ENCODE measurements at regions not wholly inside any gene's neighbourhood (a gene's known extent, or its start where the extent isn't known, plus 50 kb on each side); places are given as distances from the start of the nearest gene placed in this dataset.

GRCh38 chr9:106691627-106692026, 171.3 kb upstream of the ZNF462 start:
- Histone ChIP-seq H3K36me3 (ENCODE audit: control insufficient read depth in 2 of 2, insufficient read depth in 2 of 2, low read length in 2 of 2) (no peaks in the 10 kb centered on the region), H3K4me1 (ENCODE audit: control insufficient read depth in 2 of 2, insufficient read depth in 2 of 2, low read length in 2 of 2) (no peaks in the 10 kb centered on the region), H3K27ac (ENCODE audit: low read depth in 2 of 2, low read length in 2 of 2) (no peak overlapping the region)

GRCh38 chr9:106693558-106693957, 169.4 kb upstream of the ZNF462 start:
- Histone ChIP-seq H3K36me3 (ENCODE audit: control insufficient read depth in 2 of 2, insufficient read depth in 2 of 2, low read length in 2 of 2) (no peaks in the 10 kb centered on the region), H3K27ac (ENCODE audit: low read depth in 2 of 2, low read length in 2 of 2) (no peak overlapping the region), H3K27me3 (ENCODE audit: control insufficient read depth in 2 of 2, insufficient read depth in 2 of 2, low read length in 2 of 2) (no peaks in the 10 kb centered on the region), H3K4me3 (ENCODE audit: low read length in 2 of 2) (no peak overlapping the region), H3K9ac (ENCODE audit: low read depth in 1 of 2, low read length in 2 of 2) (no peak overlapping the region), H3K9me3 (ENCODE audit: control insufficient read depth in 2 of 2, low read length in 2 of 2) (no peaks in the 10 kb centered on the region), H3K4me1 (ENCODE audit: control insufficient read depth in 2 of 2, insufficient read depth in 2 of 2, low read length in 2 of 2) (no peaks in the 10 kb centered on the region)

More at GRCh38 chr9:106691627-106692026, 171.3 kb upstream of the ZNF462 start:
- no peaks in the 10 kb centered on the region for H3K27me3 ChIP-seq (ENCODE audit: control insufficient read depth in 2 of 2, insufficient read depth in 2 of 2, low read length in 2 of 2)
- H3K4me3 ChIP-seq (ENCODE audit: low read length in 2 of 2), result no peak overlapping the region
- H3K9ac ChIP-seq (ENCODE audit: low read depth in 1 of 2, low read length in 2 of 2), result no peak overlapping the region
- no peaks in the 10 kb centered on the region for H3K9me3 ChIP-seq (ENCODE audit: control insufficient read depth in 2 of 2, low read length in 2 of 2)

GRCh38 chr9:106696804-106697203, 166.2 kb upstream of the ZNF462 start:
- Histone ChIP-seq H3K27me3 (ENCODE audit: control insufficient read depth in 2 of 2, insufficient read depth in 2 of 2, low read length in 2 of 2) (no peaks in the 10 kb centered on the region), H3K36me3 (ENCODE audit: control insufficient read depth in 2 of 2, insufficient read depth in 2 of 2, low read length in 2 of 2) (no peaks in the 10 kb centered on the region), H3K4me3 (ENCODE audit: low read length in 2 of 2) (no peak overlapping the region), H3K27ac (ENCODE audit: low read depth in 2 of 2, low read length in 2 of 2) (no peak overlapping the region), H3K9ac (ENCODE audit: low read depth in 1 of 2, low read length in 2 of 2) (no peak overlapping the region), H3K4me1 (ENCODE audit: control insufficient read depth in 2 of 2, insufficient read depth in 2 of 2, low read length in 2 of 2) (no peaks in the 10 kb centered on the region), H3K9me3 (ENCODE audit: control insufficient read depth in 2 of 2, low read length in 2 of 2) (no peaks in the 10 kb centered on the region)

GRCh38 chr9:106697390-106697749, 165.6 kb upstream of the ZNF462 start:
- H3K9ac ChIP-seq (ENCODE audit: low read depth in 1 of 2, low read length in 2 of 2), result no peak overlapping the region
- H3K36me3 ChIP-seq (ENCODE audit: control insufficient read depth in 2 of 2, insufficient read depth in 2 of 2, low read length in 2 of 2), result no peaks in the 10 kb centered on the region
- H3K4me1 ChIP-seq (ENCODE audit: control insufficient read depth in 2 of 2, insufficient read depth in 2 of 2, low read length in 2 of 2), result no peaks in the 10 kb centered on the region
- H3K27me3 ChIP-seq (ENCODE audit: control insufficient read depth in 2 of 2, insufficient read depth in 2 of 2, low read length in 2 of 2), result no peaks in the 10 kb centered on the region
- H3K4me3 ChIP-seq (ENCODE audit: low read length in 2 of 2), result no peak overlapping the region
- no peaks in the 10 kb centered on the region for H3K9me3 ChIP-seq (ENCODE audit: control insufficient read depth in 2 of 2, low read length in 2 of 2)
- H3K27ac ChIP-seq (ENCODE audit: low read depth in 2 of 2, low read length in 2 of 2), result no peak overlapping the region

GRCh38 chr9:106697750-106698502, 165.0 kb upstream of the ZNF462 start:
- H3K27me3 ChIP-seq (ENCODE audit: control insufficient read depth in 2 of 2, insufficient read depth in 2 of 2, low read length in 2 of 2), result no peaks in the 10 kb centered on the region
- H3K9me3 ChIP-seq (ENCODE audit: control insufficient read depth in 2 of 2, low read length in 2 of 2), result no peaks in the 10 kb centered on the region
- H3K9ac ChIP-seq (ENCODE audit: low read depth in 1 of 2, low read length in 2 of 2), result no peak overlapping the region
- H3K27ac ChIP-seq (ENCODE audit: low read depth in 2 of 2, low read length in 2 of 2), result no peak overlapping the region
- H3K36me3 ChIP-seq (ENCODE audit: control insufficient read depth in 2 of 2, insufficient read depth in 2 of 2, low read length in 2 of 2), result no peaks in the 10 kb centered on the region
- H3K4me3 ChIP-seq (ENCODE audit: low read length in 2 of 2), result peak overlapping the region in 1 of 2 donors; percentile 39
- H3K4me1 ChIP-seq (ENCODE audit: control insufficient read depth in 2 of 2, insufficient read depth in 2 of 2, low read length in 2 of 2), result no peaks in the 10 kb centered on the region

- Histone ChIP-seq H3K9ac (ENCODE audit: low read depth in 1 of 2, low read length in 2 of 2) (no peak overlapping the region), H3K4me1 (ENCODE audit: control insufficient read depth in 2 of 2, insufficient read depth in 2 of 2, low read length in 2 of 2) (no peaks in the 10 kb centered on the region), H3K4me3 (ENCODE audit: low read length in 2 of 2) (no peak overlapping the region), H3K27ac (ENCODE audit: low read depth in 2 of 2, low read length in 2 of 2) (no peak overlapping the region), H3K9me3 (ENCODE audit: control insufficient read depth in 2 of 2, low read length in 2 of 2) (no peaks in the 10 kb centered on the region), H3K36me3 (ENCODE audit: control insufficient read depth in 2 of 2, insufficient read depth in 2 of 2, low read length in 2 of 2) (no peaks in the 10 kb centered on the region), H3K27me3 (ENCODE audit: control insufficient read depth in 2 of 2, insufficient read depth in 2 of 2, low read length in 2 of 2) (no peaks in the 10 kb centered on the region)
Observed at GRCh38 chr9:106700676-106701075, 162.3 kb upstream of the ZNF462 start.

GRCh38 chr9:106701611-106702010, 161.4 kb upstream of the ZNF462 start:
- Histone ChIP-seq H3K9ac (ENCODE audit: low read depth in 1 of 2, low read length in 2 of 2) (no peak overlapping the region), H3K4me3 (ENCODE audit: low read length in 2 of 2) (no peak overlapping the region), H3K4me1 (ENCODE audit: control insufficient read depth in 2 of 2, insufficient read depth in 2 of 2, low read length in 2 of 2) (no peaks in the 10 kb centered on the region), H3K27me3 (ENCODE audit: control insufficient read depth in 2 of 2, insufficient read depth in 2 of 2, low read length in 2 of 2) (no peaks in the 10 kb centered on the region), H3K36me3 (ENCODE audit: control insufficient read depth in 2 of 2, insufficient read depth in 2 of 2, low read length in 2 of 2) (no peaks in the 10 kb centered on the region), H3K27ac (ENCODE audit: low read depth in 2 of 2, low read length in 2 of 2) (no peak overlapping the region), H3K9me3 (ENCODE audit: control insufficient read depth in 2 of 2, low read length in 2 of 2) (no peaks in the 10 kb centered on the region)

- no peaks in the 10 kb centered on the region for H3K36me3 ChIP-seq (ENCODE audit: control insufficient read depth in 2 of 2, insufficient read depth in 2 of 2, low read length in 2 of 2)
- no peak overlapping the region for H3K9ac ChIP-seq (ENCODE audit: low read depth in 1 of 2, low read length in 2 of 2)
- H3K4me3 ChIP-seq (ENCODE audit: low read length in 2 of 2), result no peak overlapping the region
- H3K27ac ChIP-seq (ENCODE audit: low read depth in 2 of 2, low read length in 2 of 2), result no peak overlapping the region
- H3K4me1 ChIP-seq (ENCODE audit: control insufficient read depth in 2 of 2, insufficient read depth in 2 of 2, low read length in 2 of 2), result no peaks in the 10 kb centered on the region
- H3K27me3 ChIP-seq (ENCODE audit: control insufficient read depth in 2 of 2, insufficient read depth in 2 of 2, low read length in 2 of 2), result no peaks in the 10 kb centered on the region
- H3K9me3 ChIP-seq (ENCODE audit: control insufficient read depth in 2 of 2, low read length in 2 of 2), result no peaks in the 10 kb centered on the region
Observed at GRCh38 chr9:106704056-106704615, 158.8 kb upstream of the ZNF462 start.

GRCh38 chr9:106707291-106707690, 155.7 kb upstream of the ZNF462 start:
- Histone ChIP-seq H3K27me3 (ENCODE audit: control insufficient read depth in 2 of 2, insufficient read depth in 2 of 2, low read length in 2 of 2) (no peaks in the 10 kb centered on the region), H3K4me3 (ENCODE audit: low read length in 2 of 2) (no peak overlapping the region), H3K36me3 (ENCODE audit: control insufficient read depth in 2 of 2, insufficient read depth in 2 of 2, low read length in 2 of 2) (no peaks in the 10 kb centered on the region), H3K27ac (ENCODE audit: low read depth in 2 of 2, low read length in 2 of 2) (no peak overlapping the region), H3K4me1 (ENCODE audit: control insufficient read depth in 2 of 2, insufficient read depth in 2 of 2, low read length in 2 of 2) (no peaks in the 10 kb centered on the region), H3K9ac (ENCODE audit: low read depth in 1 of 2, low read length in 2 of 2) (no peak overlapping the region), H3K9me3 (ENCODE audit: control insufficient read depth in 2 of 2, low read length in 2 of 2) (no peaks in the 10 kb centered on the region)

GRCh38 chr9:106707738-106708474, 155.1 kb upstream of the ZNF462 start:
- H3K9ac ChIP-seq (ENCODE audit: low read depth in 1 of 2, low read length in 2 of 2), result no peak overlapping the region
- no peaks in the 10 kb centered on the region for H3K4me1 ChIP-seq (ENCODE audit: control insufficient read depth in 2 of 2, insufficient read depth in 2 of 2, low read length in 2 of 2)
- H3K27me3 ChIP-seq (ENCODE audit: control insufficient read depth in 2 of 2, insufficient read depth in 2 of 2, low read length in 2 of 2), result no peaks in the 10 kb centered on the region
- no peaks in the 10 kb centered on the region for H3K9me3 ChIP-seq (ENCODE audit: control insufficient read depth in 2 of 2, low read length in 2 of 2)
- H3K36me3 ChIP-seq (ENCODE audit: control insufficient read depth in 2 of 2, insufficient read depth in 2 of 2, low read length in 2 of 2), result no peaks in the 10 kb centered on the region
- no peak overlapping the region for H3K4me3 ChIP-seq (ENCODE audit: low read length in 2 of 2)
- no peak overlapping the region for H3K27ac ChIP-seq (ENCODE audit: low read depth in 2 of 2, low read length in 2 of 2)

Measured in mucosa of rectum (tissue), 2 donors.